GM21526 (cell line): ENCODE measurements at regions not wholly inside any gene's neighbourhood (a gene's known extent, or its start where the extent isn't known, plus 50 kb on each side); places are given as distances from the start of the nearest gene placed in this dataset.

ENCODE experiments used
- ATAC-seq: cut with Tn5 transposase; IDR thresholded peaks from one replicate; pipeline ENCODE4 v1.9.1; 2021; ENCODE audit warnings: moderate library complexity; ENCODE audit not compliant: unreplicated experiment, low FRiP score

GRCh38 chr6:44672841-44673240 lies 285.3 kb downstream of the CDC5L start:
- no peak for ATAC-seq

DNA sequence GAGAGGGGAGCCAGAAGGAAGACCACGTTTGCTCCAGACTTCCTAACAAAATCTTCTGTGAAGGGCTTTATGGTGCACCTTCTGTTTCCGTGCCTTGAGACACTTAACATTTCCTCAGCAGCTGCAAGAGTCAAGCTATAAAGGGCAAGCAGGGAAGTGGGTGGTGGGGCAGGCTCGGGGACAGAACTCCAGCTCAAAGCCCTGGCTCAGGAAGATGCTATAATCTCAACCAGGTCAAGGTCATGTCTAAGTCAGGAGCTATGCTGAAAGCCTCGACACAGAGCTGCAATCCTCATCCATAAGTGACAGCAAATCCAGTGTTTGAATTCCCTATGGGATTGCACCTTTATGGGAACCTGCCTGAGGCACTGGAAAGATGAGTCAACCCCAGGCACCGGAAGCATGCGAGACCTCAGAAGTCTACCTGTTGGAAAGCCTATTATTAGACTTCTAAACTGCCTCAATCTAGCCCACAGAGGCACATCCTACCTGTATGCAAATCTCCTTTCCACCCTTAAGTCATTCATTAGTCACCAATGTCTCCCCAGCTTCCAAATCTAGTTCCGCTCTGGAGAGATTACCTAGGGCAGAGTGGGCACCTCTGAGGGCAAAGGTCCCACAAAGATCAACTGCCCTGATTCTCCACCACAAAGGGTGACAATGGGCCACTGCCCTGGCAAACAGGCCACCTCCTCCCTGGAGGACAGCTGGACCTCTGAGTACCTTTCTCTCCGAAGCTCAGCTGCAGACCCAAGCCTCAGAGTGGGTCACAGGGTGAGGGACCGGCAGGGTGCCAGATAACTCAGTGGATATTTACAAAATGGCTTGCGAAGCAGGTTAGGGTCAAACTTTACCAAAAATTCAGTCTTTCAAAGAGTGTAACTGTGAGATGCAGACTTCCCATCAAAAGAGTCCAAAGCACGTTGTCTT lies 287.0 kb downstream of the CDC5L start:
- no peak for ATAC-seq

- ATAC-seq = no peak
Observed at GRCh38 chr6:44675449-44675848, 287.9 kb downstream of the CDC5L start.

DNA sequence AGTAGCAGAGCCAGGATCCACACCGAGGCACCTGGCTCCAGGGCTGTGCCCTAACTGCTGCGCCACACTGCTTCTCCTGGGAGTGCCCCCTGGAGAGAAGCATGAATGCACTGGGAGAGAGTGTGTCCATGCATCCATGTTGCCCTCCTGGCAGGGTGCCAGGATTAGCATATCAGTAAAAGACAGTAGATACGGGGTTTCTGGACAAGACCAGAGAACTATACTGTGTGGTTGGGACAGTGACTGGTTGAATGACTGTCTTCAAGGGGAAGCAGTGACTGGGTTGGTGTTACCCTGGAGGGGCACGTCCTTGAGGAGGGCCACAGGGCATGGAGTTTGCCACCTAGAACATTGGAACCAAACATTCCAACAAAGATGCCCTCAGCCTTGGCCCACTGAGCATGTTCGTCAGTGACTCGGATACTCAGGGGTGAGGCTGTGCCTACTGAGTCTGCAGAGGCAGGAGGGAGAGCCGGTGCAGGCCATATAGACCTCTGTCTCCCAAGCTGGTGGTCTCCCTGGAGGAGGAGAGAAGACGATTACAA lies 288.8 kb downstream of the CDC5L start:
- ATAC-seq = no peak

DNA sequence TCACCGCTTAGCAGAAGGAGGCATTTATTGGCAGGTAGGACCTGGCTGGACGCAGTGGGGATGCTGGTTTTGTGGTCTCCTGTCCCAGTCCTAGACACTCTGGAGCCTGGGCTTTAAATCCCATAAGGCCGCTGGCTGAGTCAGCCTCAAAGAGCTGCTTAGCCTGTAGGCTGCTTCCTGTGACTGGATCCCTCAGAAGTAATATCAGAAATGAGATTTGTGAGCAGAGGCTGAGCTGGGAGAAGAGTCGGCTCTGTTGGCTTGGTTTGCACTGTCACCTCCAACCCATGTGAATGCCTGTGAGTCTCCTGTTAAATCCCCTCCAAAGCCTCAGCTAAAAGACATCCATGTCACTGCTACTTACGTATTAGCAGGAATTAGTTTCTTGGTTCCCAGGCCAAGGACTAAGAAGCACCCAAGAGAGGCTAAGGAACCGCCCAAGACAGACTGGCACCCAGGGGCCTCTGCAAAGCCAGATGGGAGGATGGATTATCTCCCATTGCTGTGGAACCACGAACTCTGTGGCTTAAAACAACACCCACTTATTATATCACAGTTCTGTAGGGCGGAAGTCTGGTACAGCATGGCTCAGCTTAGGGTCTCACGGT lies 289.4 kb downstream of the CDC5L start:
- ATAC-seq = no peak

- ATAC-seq = no peak
Observed at GRCh38 chr6:44678252-44678935, 290.9 kb downstream of the CDC5L start.

GRCh38 chr6:44679438-44680201 lies 292.1 kb downstream of the CDC5L start:
- ATAC-seq = no peak

DNA sequence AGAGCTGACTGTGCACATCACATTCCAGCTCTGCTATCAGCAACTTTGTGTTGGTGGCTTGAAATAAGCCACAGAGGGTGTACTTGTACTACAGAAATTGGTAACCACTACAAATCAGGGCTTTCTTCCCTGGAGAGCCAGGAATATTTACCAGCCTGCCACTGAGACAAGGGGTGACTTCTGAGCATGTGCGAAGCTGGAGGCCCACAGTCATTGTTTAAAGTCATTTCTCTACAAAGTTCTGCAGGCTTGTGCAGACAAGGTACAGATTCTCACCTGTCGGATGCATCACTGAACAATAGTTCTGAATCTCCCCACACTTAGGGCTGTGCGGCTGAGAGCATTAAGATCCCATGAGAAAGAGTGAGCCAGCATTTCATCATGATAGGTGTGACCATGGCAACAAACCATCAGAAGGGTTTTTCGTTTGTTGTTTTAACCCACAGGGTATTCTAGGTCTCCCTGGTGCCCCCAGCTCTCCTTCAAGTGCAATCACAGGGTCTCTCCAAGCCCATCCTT lies 292.8 kb downstream of the CDC5L start:
- no peak for ATAC-seq

DNA sequence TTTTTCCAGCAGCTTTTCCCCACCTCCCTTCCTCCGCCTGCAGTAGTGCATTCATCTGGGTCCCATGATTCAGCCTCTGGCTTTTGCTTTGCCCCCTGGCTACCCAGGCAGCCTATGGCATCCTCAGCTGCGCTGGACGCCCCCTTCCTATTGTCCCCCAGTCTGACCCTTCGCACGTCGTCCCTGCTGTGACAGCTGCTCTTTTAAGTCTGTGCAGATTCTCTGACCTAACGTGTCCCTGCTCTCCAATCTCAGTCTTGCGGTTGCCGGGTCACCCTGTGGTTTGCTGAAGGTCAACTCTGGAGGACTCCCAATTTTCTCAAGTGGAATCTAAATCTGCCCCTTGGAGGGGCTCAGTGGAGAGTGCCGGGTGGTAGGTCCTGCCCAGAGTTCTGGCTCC lies 294.3 kb downstream of the CDC5L start:
- no peak for ATAC-seq

- no peak for ATAC-seq
Observed at GRCh38 chr6:44682280-44682679, 294.8 kb downstream of the CDC5L start.

GRCh38 chr6:44682987-44683779 lies 295.7 kb downstream of the CDC5L start:
- ATAC-seq = no peak

DNA sequence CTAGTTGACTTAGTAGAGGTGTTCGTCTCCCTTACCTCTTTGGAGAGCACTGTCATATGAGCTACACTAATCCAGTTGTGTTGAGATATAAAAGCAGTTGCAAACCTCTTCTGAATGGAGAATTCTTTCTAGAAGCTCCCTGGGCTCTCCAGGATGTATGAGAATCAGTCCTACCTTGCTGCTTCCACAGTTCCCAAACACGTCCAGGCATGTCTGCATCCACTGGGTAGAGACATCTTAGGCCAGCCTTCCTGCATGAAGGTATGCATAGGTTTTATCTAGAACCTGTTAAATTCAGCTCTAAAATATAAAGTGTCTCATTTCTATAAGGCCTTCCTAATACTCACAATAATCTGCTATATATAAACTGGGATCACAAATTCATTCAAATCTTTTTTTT lies 297.7 kb downstream of the CDC5L start:
- no peak for ATAC-seq

- ATAC-seq = no peak
Observed at GRCh38 chr6:44696099-44696498, 308.6 kb downstream of the CDC5L start.

DNA sequence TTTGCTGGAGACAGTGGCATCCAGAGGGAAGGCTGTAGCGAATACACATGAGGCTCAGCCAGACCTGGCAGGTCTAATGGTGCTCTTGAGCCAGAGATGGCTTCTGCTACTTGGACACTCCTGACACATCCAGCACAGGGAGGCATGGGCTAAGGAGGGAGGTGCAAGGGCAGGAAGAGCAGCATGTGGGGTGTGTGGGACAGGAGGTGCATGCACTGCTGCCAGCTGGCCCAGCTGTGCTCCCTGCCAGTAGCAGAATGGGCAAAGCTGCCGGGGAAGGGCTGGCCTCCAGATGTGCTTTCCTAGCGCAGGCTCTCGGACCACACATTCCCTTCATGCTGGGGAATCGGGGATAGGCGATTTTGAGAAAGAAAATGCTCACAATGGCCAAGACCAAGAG lies 309.2 kb downstream of the CDC5L start:
- ATAC-seq = no peak

DNA sequence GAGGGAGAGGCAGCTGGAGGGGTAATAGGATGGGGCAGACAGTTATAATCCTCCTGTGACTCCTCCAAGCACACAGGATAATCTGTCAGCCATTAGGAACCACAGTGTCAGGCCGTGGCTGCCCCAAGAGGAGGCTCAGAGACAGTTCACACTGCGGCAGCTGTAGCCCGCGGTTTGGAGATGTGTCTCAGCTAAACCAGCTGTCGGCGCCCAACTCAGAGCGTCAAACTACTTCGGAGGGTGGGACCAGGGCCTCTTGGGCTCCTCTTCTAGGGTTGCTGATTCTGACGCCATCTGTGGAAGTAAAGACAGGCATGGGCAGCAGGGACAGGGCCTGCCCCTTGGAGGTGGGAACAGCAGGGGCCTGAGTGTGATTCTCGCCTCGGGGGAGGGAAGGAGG lies 309.8 kb downstream of the CDC5L start:
- no peak for ATAC-seq

DNA sequence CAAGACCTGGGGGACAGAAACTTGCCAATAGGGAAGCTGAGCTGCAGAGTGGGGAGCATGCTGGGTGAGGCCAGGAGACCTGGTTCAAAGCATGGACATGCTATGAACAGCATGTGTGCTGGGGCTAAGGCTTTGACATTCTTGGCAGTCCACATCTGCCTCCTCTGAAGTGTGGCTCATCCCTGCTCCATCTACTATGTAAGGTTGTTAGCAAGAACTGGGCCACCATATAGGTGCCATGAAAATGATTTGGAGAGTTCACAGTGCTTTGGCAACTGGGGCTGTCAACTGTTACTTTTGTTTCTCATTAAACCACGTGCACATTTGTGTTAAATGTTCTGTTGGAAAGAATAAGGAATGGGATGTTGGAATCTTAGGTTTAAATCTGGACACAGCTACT lies 311.1 kb downstream of the CDC5L start:
- no peak for ATAC-seq

DNA sequence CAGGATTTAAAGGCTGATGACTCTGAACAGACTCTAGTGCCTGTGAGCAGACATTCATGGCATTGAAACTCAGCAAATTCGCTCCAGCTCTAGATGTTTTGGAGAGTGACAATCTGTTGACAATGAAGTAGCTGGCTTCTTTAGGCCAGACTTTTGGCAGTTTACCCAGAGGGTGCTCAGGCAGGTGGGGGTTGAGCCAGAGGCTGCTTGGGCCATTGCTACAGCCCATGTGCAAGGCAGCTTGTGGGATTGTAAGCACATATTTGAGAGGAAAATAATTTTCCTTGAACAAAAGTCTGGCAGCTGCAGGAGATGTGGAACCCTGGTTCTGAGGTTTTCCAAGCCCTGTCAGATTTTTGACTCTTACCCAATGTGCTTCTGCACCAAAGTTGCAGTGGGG lies 311.6 kb downstream of the CDC5L start:
- no peak for ATAC-seq

- ATAC-seq = no peak
Observed at GRCh38 chr6:44699851-44700250, 312.3 kb downstream of the CDC5L start.

GRCh38 chr6:44700422-44700821 lies 312.9 kb downstream of the CDC5L start:
- no peak for ATAC-seq
